GM12873 (cell line): ENCODE measurements at regions not wholly inside any gene's neighbourhood (a gene's known extent, or its start where the extent isn't known, plus 50 kb on each side); places are given as distances from the start of the nearest gene placed in this dataset.

Experiments used
- CTCF ChIP-seq: IDR thresholded peaks from 2 replicates; pipeline ENCODE4 v1.5.1; 2012; ENCODE audit warnings: low read depth, mild to moderate bottlenecking, moderate library complexity, low read length, control low read depth; ENCODE audit not compliant: insufficient read depth; ENCODE audit errors: missing control alignments

GRCh38 chr3:94968519-94968918 lies 905.7 kb downstream of the NSUN3 start:
- no peak for TF ChIP-seq CTCF

GRCh38 chr3:94972066-94972465 lies 909.2 kb downstream of the NSUN3 start:
- no peak for TF ChIP-seq CTCF

GRCh38 chr3:94978084-94978483 lies 915.2 kb downstream of the NSUN3 start:
- TF ChIP-seq CTCF = no peak

- TF ChIP-seq CTCF = no peak
These were observed 922.9 kb downstream of the NSUN3 start for GRCh38 chr3:94985778-94986177.

GRCh38 chr3:94990952-94991705 lies 928.3 kb downstream of the NSUN3 start:
- no peak for TF ChIP-seq CTCF

- no peak for TF ChIP-seq CTCF
These were observed 933.9 kb downstream of the NSUN3 start for GRCh38 chr3:94996743-94997142.

- TF ChIP-seq CTCF = no peak
These were observed 939.7 kb downstream of the NSUN3 start for GRCh38 chr3:95002438-95003046.
